Heart right ventricle (tissue), 16 donors: ENCODE measurements at regions not wholly inside any gene's neighbourhood (a gene's known extent, or its start where the extent isn't known, plus 50 kb on each side); places are given as distances from the start of the nearest gene placed in this dataset.

Source experiments
- ATAC-seq, 8 donors: fragments of 200-7000 bp; cut with Tn5 transposase; one replicate each; pipeline ENCODE4 v1.9.1; 2020; ENCODE audit warnings: mild to moderate bottlenecking in 8 of 8, moderate library complexity in 8 of 8, moderate number of reproducible peaks in 1 of 8
- DNase-seq, 2 donors: peaks; one replicate each; pipeline ENCODE4 v3.0.0-alpha.2; 2020
- H3K27ac ChIP-seq, 10 donors: fragments of 200-600 bp; sonication (generic) in 2 of 10; one replicate each; pipeline versions ENCODE4 v1.5.0 to v1.8.0; 2020 to 2022; ENCODE audit warnings: mild to moderate bottlenecking in 3 of 10
- H3K27me3 ChIP-seq, 7 donors: fragments of 200-600 bp; one replicate each; pipeline ENCODE4 v1.8.0; 2021 to 2022; ENCODE audit warnings: mild to moderate bottlenecking in 2 of 7
- H3K36me3 ChIP-seq, 9 donors: fragments of 200-600 bp; sonication (generic) in 1 of 9; one replicate each; pipeline versions ENCODE4 v1.5.0 to v1.8.0; 2020 to 2022; ENCODE audit warnings: mild to moderate bottlenecking in 2 of 9
- H3K4me1 ChIP-seq, 9 donors: fragments of 200-600 bp; sonication (generic) in 1 of 9; one replicate each; pipeline versions ENCODE4 v1.5.0 to v1.8.0; 2020 to 2022; ENCODE audit warnings: mild to moderate bottlenecking in 4 of 9
- H3K4me3 ChIP-seq, 10 donors: fragments of 200-600 bp; sonication (generic) in 2 of 10; one replicate each; pipeline versions ENCODE4 v1.5.0 to v1.8.0; 2020 to 2022; ENCODE audit warnings: mild to moderate bottlenecking in 7 of 10, moderate library complexity in 2 of 10
- H3K9me3 ChIP-seq, 11 donors: fragments of 200-600 bp in 10 of 11; sonication (generic) in 2 of 11; one replicate each; pipeline versions ENCODE4 v1.5.0 to v1.8.0; 2013 to 2022; ENCODE audit warnings: mild to moderate bottlenecking in 2 of 11, control low read depth in 1 of 11, moderate library complexity in 1 of 11
- WGBS, 2 donors: extraction: QIAGEN DNeasy Blood & Tissue Kit; methylation state at CpG; one replicate each; pipeline ENCODE4 v1.1.7; 2013; ENCODE audit warnings: inconsistent platforms in 1 of 2; 5-methylcytosine and 5-hydroxymethylcytosine counted together
- intact Hi-C, 10 donors: fragments of 100-400 bp; cut with DNase I; formaldehyde crosslinking; loops; one replicate each; pipeline versions ENCODE4 v1.11.1 to v1.14.2; 2022
- TF ChIP-seq, protein P1 (sequence below), 9 donors: fragments of 200-600 bp; sonication (generic) in 2 of 9; IDR thresholded peaks; one replicate each; pipeline versions ENCODE4 v1.5.0 to v1.8.0; 2021 to 2022; ENCODE audit warnings: antibody characterized with exemption in 9 of 9, mild to moderate bottlenecking in 5 of 9, moderate library complexity in 1 of 9
- donor health status: Arrhythmogenic right ventricular cardiomyopathy.
- donor health status: ischemic (EF 13 %, LVEDD 7.1; RV severe dilation, severe dysfunction).
- donor health status: healthy with polysubstance abuse.
- donor health status: DM: no; HTN: yes; CAD: no.
- donor health status: DM: no; HTN: no; CAD: no.
- donor health status: ischemic (EF 25% LVEDD 6.9; RV normal size, moderate dysfunction).
- donor health status: ischemic (EF 25% LVEDD 5.7; RV mildly dilated, moderate dysfunction).
- donor health status: healthy.
- donor health status: DM: yes; HTN: yes; CAD: no.
- donor health status: Ischemic cardiomyopathy.
- donor health status: ischemic (EF 35%, LVEDD 5.7; RV mildly dilated, moderate dysfunction).
- donor health status: nonischemic (EF 11% LVEDD 7.7; RV severe dilation, severe dysfunction).
- donor health status: DM: yes; HTN: yes; CAD: no.
- donor health status: PGD.
- donor health status: ischemic (EF 29% LVEDD 5.4; RV normal size, mild dysfunction).
- donor health status: nonischemic (EF 23%, LVEDD 6.1; RV moderate dilation, normal function).

DNA sequence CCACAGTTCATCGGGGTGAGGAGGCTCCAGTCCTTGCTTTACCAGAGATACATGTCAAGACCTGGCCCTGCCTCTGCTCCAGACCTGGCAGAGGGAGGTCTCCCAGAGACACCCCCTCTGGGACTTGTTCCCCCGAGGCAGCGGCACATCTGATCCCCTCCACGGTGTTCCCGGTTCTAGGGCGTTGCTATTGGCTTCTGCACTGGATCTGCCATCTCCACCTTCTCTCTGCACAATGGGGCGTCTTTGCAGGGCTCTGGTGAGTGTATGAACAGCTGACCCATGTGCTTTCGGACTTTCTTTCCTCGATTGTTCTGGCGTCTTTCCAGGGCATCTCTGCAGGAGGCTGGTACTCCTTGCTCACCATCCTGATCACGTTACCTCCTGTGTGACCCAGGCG, 930.4 kb downstream of the TBC1D22A start:
- H3K4me3 ChIP-seq: no peak overlapping the region
- no peak for DNase-seq
- no peak for ATAC-seq
- H3K36me3 ChIP-seq: no peaks in the 10 kb centered on the region
- H3K27ac ChIP-seq: no peak overlapping the region
- WGBS, 2 donors: 79 to 81% methylated on average over 12 of the region's 12 CpGs
- H3K4me1 ChIP-seq: no peaks in the 10 kb centered on the region
- intact Hi-C loops: no loop called here
- TF ChIP-seq, protein P1, sequence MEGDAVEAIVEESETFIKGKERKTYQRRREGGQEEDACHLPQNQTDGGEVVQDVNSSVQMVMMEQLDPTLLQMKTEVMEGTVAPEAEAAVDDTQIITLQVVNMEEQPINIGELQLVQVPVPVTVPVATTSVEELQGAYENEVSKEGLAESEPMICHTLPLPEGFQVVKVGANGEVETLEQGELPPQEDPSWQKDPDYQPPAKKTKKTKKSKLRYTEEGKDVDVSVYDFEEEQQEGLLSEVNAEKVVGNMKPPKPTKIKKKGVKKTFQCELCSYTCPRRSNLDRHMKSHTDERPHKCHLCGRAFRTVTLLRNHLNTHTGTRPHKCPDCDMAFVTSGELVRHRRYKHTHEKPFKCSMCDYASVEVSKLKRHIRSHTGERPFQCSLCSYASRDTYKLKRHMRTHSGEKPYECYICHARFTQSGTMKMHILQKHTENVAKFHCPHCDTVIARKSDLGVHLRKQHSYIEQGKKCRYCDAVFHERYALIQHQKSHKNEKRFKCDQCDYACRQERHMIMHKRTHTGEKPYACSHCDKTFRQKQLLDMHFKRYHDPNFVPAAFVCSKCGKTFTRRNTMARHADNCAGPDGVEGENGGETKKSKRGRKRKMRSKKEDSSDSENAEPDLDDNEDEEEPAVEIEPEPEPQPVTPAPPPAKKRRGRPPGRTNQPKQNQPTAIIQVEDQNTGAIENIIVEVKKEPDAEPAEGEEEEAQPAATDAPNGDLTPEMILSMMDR (IDR thresholded peaks at IDR 0.05): no peak
- H3K9me3 ChIP-seq: peaks cover 0 to 3% (median 0%) of the 10 kb centered on the region in 11 donors
- H3K27me3 ChIP-seq: peaks cover 0 to 10% (median 4%) of the 10 kb centered on the region in 7 donors

- WGBS, 2 donors: 86 to 90% methylated on average over 10 of the region's 10 CpGs
- ATAC-seq (no peak), DNase-seq (no peak)
- TF ChIP-seq, protein P1 (IDR thresholded peaks at IDR 0.05): no peak
- H3K9me3 ChIP-seq: peaks cover 0 to 3% (median 0%) of the 10 kb centered on the region in 11 donors
- H3K27ac ChIP-seq: no peak overlapping the region
- peaks cover 0 to 11% (median 0%) of the 10 kb centered on the region in 7 donors for H3K27me3 ChIP-seq
- H3K36me3 ChIP-seq: no peaks in the 10 kb centered on the region
- H3K4me3 ChIP-seq: no peak overlapping the region
- intact Hi-C loops: no loop called here
- H3K4me1 ChIP-seq: no peaks in the 10 kb centered on the region
Observed at GRCh38 chr22:47691152-47691895, 928.9 kb downstream of the TBC1D22A start.

- TF ChIP-seq, protein P1 (IDR thresholded peaks at IDR 0.05): no peak
- no peak for DNase-seq
- peaks cover 0 to 3% (median 0%) of the 10 kb centered on the region in 11 donors for H3K9me3 ChIP-seq
- intact Hi-C loops: no loop called here
- no peak for ATAC-seq
- no peak overlapping the region for H3K4me3 ChIP-seq
- H3K36me3 ChIP-seq: no peaks in the 10 kb centered on the region
- WGBS, 2 donors: 71 to 75% methylated on average over 4 of the region's 4 CpGs
- H3K27me3 ChIP-seq: peaks cover 0 to 17% (median 0%) of the 10 kb centered on the region in 7 donors
- no peak overlapping the region for H3K27ac ChIP-seq
- no peaks in the 10 kb centered on the region for H3K4me1 ChIP-seq
Observed at GRCh38 chr22:47690586-47690985, 928.1 kb downstream of the TBC1D22A start.

- no peak overlapping the region for H3K27ac ChIP-seq
- DNase-seq (no peak), ATAC-seq (no peak)
- H3K4me3 ChIP-seq: no peak overlapping the region
- WGBS, 2 donors: 71 to 90% methylated on average over 2 of the region's 2 CpGs
- H3K36me3 ChIP-seq: no peaks in the 10 kb centered on the region
- TF ChIP-seq, protein P1 (IDR thresholded peaks at IDR 0.05): no peak
- H3K27me3 ChIP-seq: peaks cover 0 to 20% (median 0%) of the 10 kb centered on the region in 7 donors
- intact Hi-C loops: no loop called here
- H3K9me3 ChIP-seq: peaks cover 0 to 3% (median 0%) of the 10 kb centered on the region in 11 donors
- no peaks in the 10 kb centered on the region for H3K4me1 ChIP-seq
Observed at GRCh38 chr22:47690166-47690565, 927.7 kb downstream of the TBC1D22A start.
